HCT116 (cell line): ENCODE measurements at regions not wholly inside any gene's neighbourhood (a gene's known extent, or its start where the extent isn't known, plus 50 kb on each side); places are given as distances from the start of the nearest gene placed in this dataset.

Source experiments
- ATAC-seq: fragments of 200-7000 bp; cut with Tn5 transposase; 2 replicates; pipeline ENCODE4 v1.9.1; 2020; ENCODE audit warnings: mild to moderate bottlenecking, moderate library complexity
- BruUV-seq: library from RNA; stranded (reverse); fragments of 400-500 nt; replicated peaks from 2 replicates; lab custom pipeline; 2021; lab: Mats Ljungman, UMichigan
- CTCF ChIA-PET: fragments of 300-600 bp; sonication (Branson Sonifier 250); formaldehyde crosslinking; loops from one replicate; lab custom pipeline; 2021; ENCODE audit warnings: antibody characterized with exemption; lab: Charles Lee
- POLR2A ChIA-PET: fragments of 300-600, 350-600 bp; sonication (Branson Sonifier 250); formaldehyde crosslinking; loops from one replicate; lab custom pipeline; 2021; ENCODE audit warnings: antibody characterized with exemption; lab: Charles Lee
- RAD21 ChIA-PET, 2 experiments: fragments of 300-600 bp; sonication (Branson Sonifier 250); formaldehyde crosslinking; loops; one replicate each; lab custom pipeline; 2023; ENCODE audit warnings: low total read pairs in 2 of 2; ENCODE audit not compliant: uncharacterized antibody in 2 of 2, unreplicated experiment in 2 of 2, low non-redundant PET in 1 of 2; lab: Charles Lee
- DNase-seq: peaks from one replicate; pipeline ENCODE4 v3.0.0-alpha.2; 2010; ENCODE audit warnings: low read depth, low spot score
- H2AFZ ChIP-seq: fragments of 200-600 bp; shearing (Covaris generic), sonication (generic); 2 replicates; pipeline ENCODE4 v1.6.1; 2017; ENCODE audit warnings: low read depth, mixed run types, mixed read lengths, antibody characterized with exemption, low read length; ENCODE audit not compliant: poor library complexity, severe bottlenecking
- H3K27ac ChIP-seq: 2 replicates; pipeline ENCODE4 v1.5.1; 2012; ENCODE audit warnings: low read depth, low read length
- H3K27me3 ChIP-seq: fragments of 200-600 bp; sonication (generic); 2 replicates; pipeline ENCODE4 v1.6.1; 2016; ENCODE audit warnings: mixed run types, low read length, mixed read lengths; ENCODE audit not compliant: insufficient read depth
- H3K36me3 ChIP-seq, 2 experiments: fragments of 200-500 bp in 1 of 2; fragments of 200-600 bp in 1 of 2; sonication (Bioruptor generic) in 1 of 2; sonication (generic) in 1 of 2; 2 replicates each; pipeline versions ENCODE4 v1.5.1 to v1.6.1; 2014 to 2016; ENCODE audit warnings: low read length in 2 of 2, inconsistent platforms in 1 of 2, mixed read lengths in 1 of 2, mixed run types in 1 of 2; ENCODE audit not compliant: insufficient read depth in 2 of 2, control insufficient read depth in 1 of 2
- H3K4me1 ChIP-seq, 2 experiments: fragments of 200-600 bp in 1 of 2; sonication (generic) in 1 of 2; 2 replicates each; pipeline versions ENCODE4 v1.5.1 to v1.6.1; 2012 to 2017; ENCODE audit warnings: low read length in 2 of 2, inconsistent platforms in 1 of 2, mild to moderate bottlenecking in 1 of 2, mixed read lengths in 1 of 2, mixed run types in 1 of 2, moderate library complexity in 1 of 2; ENCODE audit not compliant: insufficient read depth in 2 of 2, control insufficient read depth in 1 of 2
- H3K4me2 ChIP-seq: fragments of 200-600 bp; sonication (generic); 2 replicates; pipeline ENCODE4 v1.6.1; 2017; ENCODE audit warnings: mixed run types, low read length, mixed read lengths
- H3K4me3 ChIP-seq, 2 experiments: fragments of 200-600 bp in 1 of 2; sonication (generic) in 1 of 2; replicated peaks in 1 of 2; 2 replicates each; pipeline ENCODE4 v1.5.1; 2011 to 2016; ENCODE audit warnings: low read length in 2 of 2, control low read depth in 1 of 2, low read depth in 1 of 2, mild to moderate bottlenecking in 1 of 2, mixed read lengths in 1 of 2, mixed run types in 1 of 2
- H3K79me2 ChIP-seq: fragments of 200-600 bp; sonication (generic); 2 replicates; pipeline ENCODE4 v1.6.1; 2017; ENCODE audit warnings: mild to moderate bottlenecking, mixed run types, low read length, moderate library complexity, mixed read lengths; ENCODE audit not compliant: insufficient read depth
- H3K9ac ChIP-seq: fragments of 200-600 bp; sonication (generic); 2 replicates; pipeline ENCODE4 v1.6.1; 2016; ENCODE audit warnings: low read length, mixed read lengths
- H3K9me2 ChIP-seq: fragments of 200-600 bp; sonication (generic), shearing (Covaris generic); 2 replicates; pipeline ENCODE4 v1.6.1; 2017; ENCODE audit warnings: mixed run types, mild to moderate bottlenecking, moderate library complexity; ENCODE audit not compliant: insufficient read depth
- H3K9me3 ChIP-seq, 2 experiments: fragments of 200-500 bp in 1 of 2; fragments of 200-600 bp in 1 of 2; sonication (Bioruptor generic) in 1 of 2; sonication (generic) in 1 of 2; 2 replicates each; pipeline ENCODE4 v1.6.1; 2014 to 2017; ENCODE audit warnings: low read length in 2 of 2, mixed read lengths in 2 of 2, inconsistent platforms in 1 of 2, low read depth in 1 of 2, mild to moderate bottlenecking in 1 of 2, mixed run types in 1 of 2, moderate library complexity in 1 of 2; ENCODE audit not compliant: control insufficient read depth in 1 of 2, insufficient read depth in 1 of 2
- H4K20me1 ChIP-seq: fragments of 200-600 bp; sonication (generic), shearing (Covaris generic); 2 replicates; pipeline ENCODE4 v1.6.1; 2017; ENCODE audit warnings: mixed run types, mild to moderate bottlenecking, moderate library complexity; ENCODE audit not compliant: insufficient read depth
- CBX3 ChIP-seq: IDR thresholded peaks from 2 replicates; pipeline ENCODE4 v1.6.1; 2012; ENCODE audit warnings: low read depth
- CTCF ChIP-seq, 3 experiments: fragments of 200-600 bp in 1 of 3; sonication (generic) in 1 of 3; IDR thresholded peaks in 2 of 3; conservative IDR thresholded peaks in 1 of 3; 2 replicates each; pipeline ENCODE4 v1.5.1; 2012 to 2017; ENCODE audit warnings: low read depth in 2 of 3, low read length in 2 of 3, antibody characterized with exemption in 1 of 3, borderline replicate concordance in 1 of 3, control low read depth in 1 of 3, mild to moderate bottlenecking in 1 of 3, mixed read lengths in 1 of 3, mixed run types in 1 of 3, moderate library complexity in 1 of 3; ENCODE audit not compliant: insufficient read depth in 1 of 3
- REST ChIP-seq: IDR thresholded peaks from 2 replicates; pipeline ENCODE4 v1.6.1; 2012; ENCODE audit warnings: low read depth
- SIN3A ChIP-seq: IDR thresholded peaks from 2 replicates; pipeline ENCODE4 v1.6.1; 2012; ENCODE audit warnings: low read depth
- SRF ChIP-seq: IDR thresholded peaks from 2 replicates; pipeline ENCODE4 v1.6.1; 2012; ENCODE audit warnings: low read depth
- YY1 ChIP-seq: IDR thresholded peaks from 2 replicates; pipeline ENCODE4 v1.6.1; 2011; ENCODE audit warnings: low read length, low read depth, moderate library complexity, mild to moderate bottlenecking; ENCODE audit not compliant: insufficient replicate concordance; ENCODE audit errors: extremely low read depth
- ZFX ChIP-seq: fragments of 450-650 bp; IDR thresholded peaks from 2 replicates; pipeline ENCODE4 v1.6.1; 2017
- intact Hi-C: fragments of 100-400 bp; cut with micrococcal nuclease; formaldehyde crosslinking; loops from 2 replicates; pipeline ENCODE4 v1.10.0; 2022

- intact Hi-C loops = no loop called here
Measured at GRCh38 chr4:185886832-185887524, 75.0 kb upstream of the SORBS2 start.

More at GRCh38 chr4:185886832-185887524, 75.0 kb upstream of the SORBS2 start:
- Histone ChIP-seq H3K9me3 (no peaks in the 10 kb centered on the region), H3K79me2 (no peaks in the 10 kb centered on the region), H3K9me2 (no peaks in the 10 kb centered on the region), H3K4me2 (no peak overlapping the region), H3K4me1 (no peaks in the 10 kb centered on the region), H3K4me3 (no peak overlapping the region), H3K27ac (no peak overlapping the region), H2AFZ (no peak overlapping the region), H3K9ac (no peak overlapping the region), H3K27me3 (no peaks in the 10 kb centered on the region), H3K36me3 (no peaks in the 10 kb centered on the region), H4K20me1 (no peaks in the 10 kb centered on the region)
- no TSS peak for BruUV-seq
- ChIA-PET RAD21 (no interaction called here), POLR2A (no interaction called here), CTCF (no interaction called here)
- no peak for ATAC-seq
- no peak for TF ChIP-seq CTCF (IDR thresholded peaks at IDR 0.05 in 2 of 3, conservative IDR thresholded peaks at IDR 0.05 in 1 of 3; ENCODE audit: borderline replicate concordance in 1 of 3, insufficient read depth in 1 of 3, low read depth in 2 of 3, low read length in 2 of 3)
- TF ChIP-seq YY1 = no peak
- TF ChIP-seq REST = no peak
- no peak for TF ChIP-seq ZFX
- no peak for TF ChIP-seq CBX3
- no peak for TF ChIP-seq SRF
- no peak for TF ChIP-seq SIN3A
- DNase-seq = no peak
